ENCODE measurements at regions not wholly inside any gene's neighbourhood (a gene's known extent, or its start where the extent isn't known, plus 50 kb on each side); places are given as distances from the start of the nearest gene placed in this dataset.

- TF ChIP-seq, protein P1, sequence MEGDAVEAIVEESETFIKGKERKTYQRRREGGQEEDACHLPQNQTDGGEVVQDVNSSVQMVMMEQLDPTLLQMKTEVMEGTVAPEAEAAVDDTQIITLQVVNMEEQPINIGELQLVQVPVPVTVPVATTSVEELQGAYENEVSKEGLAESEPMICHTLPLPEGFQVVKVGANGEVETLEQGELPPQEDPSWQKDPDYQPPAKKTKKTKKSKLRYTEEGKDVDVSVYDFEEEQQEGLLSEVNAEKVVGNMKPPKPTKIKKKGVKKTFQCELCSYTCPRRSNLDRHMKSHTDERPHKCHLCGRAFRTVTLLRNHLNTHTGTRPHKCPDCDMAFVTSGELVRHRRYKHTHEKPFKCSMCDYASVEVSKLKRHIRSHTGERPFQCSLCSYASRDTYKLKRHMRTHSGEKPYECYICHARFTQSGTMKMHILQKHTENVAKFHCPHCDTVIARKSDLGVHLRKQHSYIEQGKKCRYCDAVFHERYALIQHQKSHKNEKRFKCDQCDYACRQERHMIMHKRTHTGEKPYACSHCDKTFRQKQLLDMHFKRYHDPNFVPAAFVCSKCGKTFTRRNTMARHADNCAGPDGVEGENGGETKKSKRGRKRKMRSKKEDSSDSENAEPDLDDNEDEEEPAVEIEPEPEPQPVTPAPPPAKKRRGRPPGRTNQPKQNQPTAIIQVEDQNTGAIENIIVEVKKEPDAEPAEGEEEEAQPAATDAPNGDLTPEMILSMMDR (IDR thresholded peaks at IDR 0.05; ENCODE audit: poor library complexity, severe bottlenecking): no peak
- TF ChIP-seq EP300 (conservative IDR thresholded peaks at IDR 0.05; ENCODE audit: poor library complexity, severe bottlenecking) (no peak), POLR2AphosphoS5 (IDR thresholded peaks at IDR 0.05) (no peak), SMC3 (conservative IDR thresholded peaks at IDR 0.05; ENCODE audit: poor library complexity) (no peak), EZH2 (IDR thresholded peaks at IDR 0.05; ENCODE audit: borderline replicate concordance, insufficient read depth, low read length, poor library complexity, severe bottlenecking) (no peak), TAF1 (IDR thresholded peaks at IDR 0.05; ENCODE audit: low read depth) (no peak), RAD21 (conservative IDR thresholded peaks at IDR 0.05) (no peak)
Observed at GRCh38 chr15:31178705-31179104, 77.2 kb upstream of the TRPM1 start.
